IMR-90 (cell line): ENCODE measurements at regions not wholly inside any gene's neighbourhood (a gene's known extent, or its start where the extent isn't known, plus 50 kb on each side); places are given as distances from the start of the nearest gene placed in this dataset.

Source experiments
- ATAC-seq: fragments of 200-7000 bp; cut with Tn5 transposase; 2 replicates; pipeline ENCODE4 v1.9.1; 2020; ENCODE audit warnings: low read depth, mild to moderate bottlenecking, moderate library complexity
- BruUV-seq: library from RNA; stranded (reverse); fragments of 400-500 nt; replicated peaks from 2 replicates; lab custom pipeline; 2021; lab: Mats Ljungman, UMichigan
- CTCF ChIA-PET: fragments of 300-600 bp; formaldehyde crosslinking; extraction: SDS; loops from one replicate; lab custom pipeline; 2021; ENCODE audit warnings: antibody characterized with exemption; lab: Yijun Ruan, JAX
- POLR2A ChIA-PET: fragments of 300-600 bp; sonication (Branson Sonifier 250); formaldehyde crosslinking; loops from one replicate; lab custom pipeline; 2022; ENCODE audit warnings: antibody characterized with exemption; ENCODE audit not compliant: unreplicated experiment; lab: Charles Lee
- DNase-seq: peaks from one replicate; pipeline ENCODE4 v3.0.0; 2013
- H2AFZ ChIP-seq: replicated peaks from 2 replicates; pipeline ENCODE3; 2013; ENCODE audit warnings: low read length, mild to moderate bottlenecking; ENCODE audit not compliant: poor library complexity
- H2AK5ac ChIP-seq: 2 replicates; pipeline ENCODE4 v1.6.1; 2013; ENCODE audit warnings: low read depth, low read length, inconsistent platforms
- H2AK9ac ChIP-seq: replicated peaks from 2 replicates; pipeline ENCODE3; 2013; ENCODE audit warnings: mild to moderate bottlenecking, low read depth, low read length, moderate library complexity; ENCODE audit not compliant: poor library complexity
- H2BK120ac ChIP-seq: 2 replicates; pipeline ENCODE4 v1.6.1; 2013; ENCODE audit warnings: low read depth, low read length, inconsistent platforms
- H2BK15ac ChIP-seq: 3 replicates; pipeline ENCODE4 v1.6.1; 2013; ENCODE audit warnings: low read depth, low read length, inconsistent platforms
- H2BK20ac ChIP-seq: 2 replicates; pipeline ENCODE4 v1.6.1; 2013; ENCODE audit warnings: low read depth, mild to moderate bottlenecking, inconsistent platforms, low read length, moderate library complexity
- H2BK5ac ChIP-seq: 2 replicates; pipeline ENCODE4 v1.6.1; 2013; ENCODE audit warnings: mild to moderate bottlenecking, low read depth, low read length, inconsistent platforms; ENCODE audit not compliant: poor library complexity, severe bottlenecking
- H3K14ac ChIP-seq: replicated peaks from 2 replicates; pipeline ENCODE4 v1.6.1; 2013; ENCODE audit warnings: low read depth, low read length, inconsistent platforms
- H3K18ac ChIP-seq: 2 replicates; pipeline ENCODE4 v1.6.1; 2013; ENCODE audit warnings: low read depth, low read length, control low read depth
- H3K23ac ChIP-seq: 2 replicates; pipeline ENCODE4 v1.6.1; 2013; ENCODE audit warnings: low read depth, low read length, inconsistent platforms
- H3K27ac ChIP-seq: 2 replicates; pipeline ENCODE4 v1.5.1; 2013; ENCODE audit warnings: mild to moderate bottlenecking, control low read depth, low read length; ENCODE audit not compliant: insufficient read depth
- H3K27me3 ChIP-seq: 2 replicates; pipeline ENCODE4 v1.6.1; 2013; ENCODE audit warnings: low read length; ENCODE audit not compliant: control insufficient read depth, insufficient read depth
- H3K36me3 ChIP-seq: 2 replicates; pipeline ENCODE4 v1.6.1; 2013; ENCODE audit warnings: low read length, mixed read lengths; ENCODE audit not compliant: control insufficient read depth, insufficient read depth
- H3K4ac ChIP-seq: 2 replicates; pipeline ENCODE4 v1.6.1; 2013; ENCODE audit warnings: low read depth, low read length, inconsistent platforms
- H3K4me1 ChIP-seq: 2 replicates; pipeline ENCODE4 v1.6.1; 2013; ENCODE audit warnings: low read length, mixed read lengths; ENCODE audit not compliant: control insufficient read depth, insufficient read depth
- H3K4me2 ChIP-seq: 2 replicates; pipeline ENCODE4 v1.6.1; 2013; ENCODE audit warnings: low read depth, mild to moderate bottlenecking, control low read depth, low read length, moderate library complexity
- H3K4me3 ChIP-seq: 2 replicates; pipeline ENCODE4 v1.5.1; 2013; ENCODE audit warnings: low read depth, mild to moderate bottlenecking, control low read depth, low read length, moderate library complexity; ENCODE audit not compliant: insufficient read depth
- H3K56ac ChIP-seq: 2 replicates; pipeline ENCODE4 v1.6.1; 2013; ENCODE audit warnings: low read length, inconsistent platforms; ENCODE audit not compliant: insufficient read depth; ENCODE audit errors: extremely low read depth
- H3K79me1 ChIP-seq, 2 experiments: 2 replicates each; pipeline ENCODE4 v1.6.1; 2013; ENCODE audit warnings: low read length in 2 of 2, inconsistent platforms in 1 of 2, low read depth in 1 of 2
- H3K9ac ChIP-seq: 2 replicates; pipeline ENCODE4 v1.6.1; 2013; ENCODE audit warnings: low read depth, low read length, control low read depth
- H3K9me1 ChIP-seq: 2 replicates; pipeline ENCODE4 v1.6.1; 2013; ENCODE audit warnings: low read length, inconsistent platforms; ENCODE audit not compliant: insufficient read depth
- H3K9me3 ChIP-seq: 2 replicates; pipeline ENCODE4 v1.6.1; 2013; ENCODE audit warnings: low read length; ENCODE audit not compliant: control insufficient read depth, insufficient read depth
- H4K20me1 ChIP-seq: 2 replicates; pipeline ENCODE4 v1.6.1; 2013; ENCODE audit warnings: low read length, inconsistent platforms; ENCODE audit not compliant: insufficient read depth
- H4K5ac ChIP-seq: 2 replicates; pipeline ENCODE4 v1.6.1; 2013; ENCODE audit warnings: mild to moderate bottlenecking, low read depth, low read length, control low read depth
- H4K8ac ChIP-seq, 2 experiments: 2 replicates each; pipeline ENCODE4 v1.6.1; 2013; ENCODE audit warnings: low read depth in 2 of 2, low read length in 2 of 2, control low read depth in 1 of 2, inconsistent platforms in 1 of 2
- H4K91ac ChIP-seq: 2 replicates; pipeline ENCODE4 v1.6.1; 2013; ENCODE audit warnings: low read depth, low read length, inconsistent platforms; ENCODE audit not compliant: insufficient read depth
- BHLHE40 ChIP-seq: fragments of 150-350 bp; IDR thresholded peaks from 2 replicates; pipeline ENCODE4 v1.6.1; 2016; ENCODE audit warnings: mild to moderate bottlenecking, low read depth, low read length
- CHD1 ChIP-seq: IDR thresholded peaks from 2 replicates; pipeline ENCODE4 v1.6.1; 2012; ENCODE audit warnings: low read depth, low read length, improper control_type of control experiment
- CTCF ChIP-seq: conservative IDR thresholded peaks from 2 replicates; pipeline ENCODE4 v1.5.1; 2012; ENCODE audit warnings: mild to moderate bottlenecking, low read depth, low read length, improper control_type of control experiment
- ELK1 ChIP-seq: fragments of 150-350 bp; IDR thresholded peaks from 2 replicates; pipeline ENCODE4 v1.6.1; 2016; ENCODE audit warnings: low read depth, mild to moderate bottlenecking, low read length, moderate library complexity, borderline replicate concordance
- FOS ChIP-seq: fragments of 150-350 bp; IDR thresholded peaks from 2 replicates; pipeline ENCODE4 v1.6.1; 2016; ENCODE audit warnings: low read depth, low read length
- MAFK ChIP-seq: IDR thresholded peaks from 2 replicates; pipeline ENCODE4 v1.6.1; 2012; ENCODE audit warnings: low read depth, low read length, improper control_type of control experiment
- MAZ ChIP-seq: IDR thresholded peaks from 2 replicates; pipeline ENCODE4 v1.6.1; 2012; ENCODE audit warnings: low read depth, mild to moderate bottlenecking, low read length, improper control_type of control experiment, moderate library complexity, borderline replicate concordance
- MXI1 ChIP-seq: IDR thresholded peaks from 2 replicates; pipeline ENCODE4 v1.6.1; 2012; ENCODE audit warnings: low read depth, mild to moderate bottlenecking, low read length, moderate library complexity, borderline replicate concordance
- NFE2L2 ChIP-seq: fragments of 150-350 bp; IDR thresholded peaks from 2 replicates; pipeline ENCODE4 v1.6.1; 2016; ENCODE audit warnings: low read depth, mild to moderate bottlenecking, low read length
- POLR2A ChIP-seq: IDR thresholded peaks from 2 replicates; pipeline ENCODE4 v1.6.1; 2012; ENCODE audit warnings: mild to moderate bottlenecking, low read depth, low read length
- RAD21 ChIP-seq: IDR thresholded peaks from 2 replicates; pipeline ENCODE4 v1.6.1; 2012; ENCODE audit warnings: low read length, improper control_type of control experiment
- RCOR1 ChIP-seq: IDR thresholded peaks from 2 replicates; pipeline ENCODE4 v1.6.1; 2012; ENCODE audit warnings: mild to moderate bottlenecking, low read length, improper control_type of control experiment; ENCODE audit not compliant: insufficient replicate concordance
- RFX5 ChIP-seq: IDR thresholded peaks from 2 replicates; pipeline ENCODE4 v1.8.0; 2012; ENCODE audit warnings: low read depth, mild to moderate bottlenecking, low read length, moderate library complexity
- SMC3 ChIP-seq: fragments of 150-350 bp; IDR thresholded peaks from 2 replicates; pipeline ENCODE4 v1.6.1; 2016; ENCODE audit warnings: low read depth, mild to moderate bottlenecking, antibody characterized with exemption, low read length, moderate library complexity
- USF2 ChIP-seq: fragments of 150-350 bp; IDR thresholded peaks from 2 replicates; pipeline ENCODE4 v1.6.1; 2017; ENCODE audit warnings: mild to moderate bottlenecking, antibody characterized with exemption, low read length, low read depth
- WGBS, 2 experiments: methylation state at CpG; one replicate each; pipeline versions ENCODE4 v1.1.5 to v1.1.7; 2013; ENCODE audit warnings: missing lambda C conversion rate in 2 of 2; ENCODE audit not compliant: insufficient read length in 1 of 2; ENCODE audit errors: extremely low coverage in 2 of 2; 5-methylcytosine and 5-hydroxymethylcytosine counted together
- dilution Hi-C: fragments of 300-500 bp; cut with HindIII; formaldehyde crosslinking; loops from one replicate; pipeline ENCODE4 v1.14.3; 2018; ENCODE audit warnings: low sequenced_read_pairs; ENCODE audit not compliant: unreplicated experiment
- in situ Hi-C: fragments of 300-500 bp; cut with MboI; formaldehyde crosslinking; loops from 3 replicates; pipeline ENCODE4 v1.14.3; 2019; ENCODE audit warnings: low sequenced_read_pairs, inconsistent platforms, mixed read lengths
- intact Hi-C: fragments of 100-400 bp; cut with micrococcal nuclease; formaldehyde crosslinking; loops from 2 replicates; pipeline ENCODE4 v1.10.0; 2022

- no peak for ATAC-seq
- POLR2A ChIA-PET: no interaction called here
These were observed 128.0 kb upstream of the CCDC150 start for GRCh38 chr2:196511258-196512168.

More at GRCh38 chr2:196511258-196512168, 128.0 kb upstream of the CCDC150 start:
- Histone ChIP-seq H3K4me2 (no peak overlapping the region), H3K23ac (no peak overlapping the region; the same call in 1 of the 2 replicates), H3K9ac (no peak overlapping the region), H4K20me1 (no peaks in the 10 kb centered on the region), H3K9me1 (no peaks in the 10 kb centered on the region), H2BK20ac (no peak overlapping the region), H3K27ac (no peak overlapping the region), H3K4me3 (no peak overlapping the region), H3K36me3 (no peaks in the 10 kb centered on the region), H3K9me3 (no peaks in the 10 kb centered on the region), H4K8ac (no peak overlapping the region), H3K4me1 (no peaks in the 10 kb centered on the region), H3K4ac (no peak overlapping the region), H3K79me1 (no peaks in the 10 kb centered on the region; a peak in 1 of 4 replicates), H2AK5ac (no peak overlapping the region), H3K27me3 (no peaks in the 10 kb centered on the region), H4K91ac (no peak overlapping the region), H2BK5ac (no peak overlapping the region), H2AFZ (no peak overlapping the region), H3K14ac (no peak overlapping the region), H2AK9ac (no peak overlapping the region), H3K18ac (no peak overlapping the region), H3K56ac (no peak overlapping the region), H2BK15ac (no peak overlapping the region), H2BK120ac (no peak overlapping the region), H4K5ac (no peak overlapping the region)
- CTCF ChIA-PET: interaction anchor here (1.5 kb wide), 1 partner anchor 9 kb away, joined by 5 read pairs; no protein-coding TSS in a partner anchor
- TF ChIP-seq USF2 (no peak), CTCF (no peak), ELK1 (no peak), POLR2A (no peak), MXI1 (no peak), RCOR1 (no peak), CHD1 (no peak), SMC3 (no peak), FOS (no peak), BHLHE40 (no peak), MAZ (no peak), RAD21 (no peak), RFX5 (no peak), NFE2L2 (no peak), MAFK (no peak)
- no CpG with 5 or more reads among the region's 3 CpGs for WGBS, 2 experiments
- in situ Hi-C loops: no loop called here
- no TSS peak for BruUV-seq
- intact Hi-C loops: no loop called here
- no peak for DNase-seq
- dilution Hi-C loops: no loop called here
